ENCODE measurements at regions not wholly inside any gene's neighbourhood (a gene's known extent, or its start where the extent isn't known, plus 50 kb on each side); places are given as distances from the start of the nearest gene placed in this dataset.

DNA sequence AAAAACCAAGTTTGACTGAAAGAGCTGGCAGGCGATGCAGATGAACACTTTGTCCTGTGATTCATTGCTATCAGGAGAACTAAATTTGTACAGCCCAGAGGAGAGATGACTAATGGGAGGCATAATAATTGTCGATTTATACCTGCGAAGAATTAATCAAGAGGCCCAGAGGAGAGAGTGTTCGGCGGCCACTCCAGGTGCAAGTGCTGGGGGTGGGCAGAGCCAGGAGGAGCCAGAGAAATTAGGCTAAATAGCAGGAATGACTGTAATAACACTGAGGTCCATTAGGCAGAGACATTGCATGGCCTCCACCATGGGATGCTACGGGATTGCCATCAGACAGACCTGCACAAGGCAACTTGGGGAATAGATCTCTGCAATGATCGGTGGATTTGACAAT, 107.7 kb upstream of the UQCRFS1 start:
- TF ChIP-seq, protein P1, sequence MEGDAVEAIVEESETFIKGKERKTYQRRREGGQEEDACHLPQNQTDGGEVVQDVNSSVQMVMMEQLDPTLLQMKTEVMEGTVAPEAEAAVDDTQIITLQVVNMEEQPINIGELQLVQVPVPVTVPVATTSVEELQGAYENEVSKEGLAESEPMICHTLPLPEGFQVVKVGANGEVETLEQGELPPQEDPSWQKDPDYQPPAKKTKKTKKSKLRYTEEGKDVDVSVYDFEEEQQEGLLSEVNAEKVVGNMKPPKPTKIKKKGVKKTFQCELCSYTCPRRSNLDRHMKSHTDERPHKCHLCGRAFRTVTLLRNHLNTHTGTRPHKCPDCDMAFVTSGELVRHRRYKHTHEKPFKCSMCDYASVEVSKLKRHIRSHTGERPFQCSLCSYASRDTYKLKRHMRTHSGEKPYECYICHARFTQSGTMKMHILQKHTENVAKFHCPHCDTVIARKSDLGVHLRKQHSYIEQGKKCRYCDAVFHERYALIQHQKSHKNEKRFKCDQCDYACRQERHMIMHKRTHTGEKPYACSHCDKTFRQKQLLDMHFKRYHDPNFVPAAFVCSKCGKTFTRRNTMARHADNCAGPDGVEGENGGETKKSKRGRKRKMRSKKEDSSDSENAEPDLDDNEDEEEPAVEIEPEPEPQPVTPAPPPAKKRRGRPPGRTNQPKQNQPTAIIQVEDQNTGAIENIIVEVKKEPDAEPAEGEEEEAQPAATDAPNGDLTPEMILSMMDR (conservative IDR thresholded peaks at IDR 0.05; ENCODE audit: low read depth, low read length), result no peak
- no peak for DNase-seq (ENCODE audit: low read depth)
- no peak overlapping the region for H3K4me3 ChIP-seq (ENCODE audit: low read depth, low read length)

DNA sequence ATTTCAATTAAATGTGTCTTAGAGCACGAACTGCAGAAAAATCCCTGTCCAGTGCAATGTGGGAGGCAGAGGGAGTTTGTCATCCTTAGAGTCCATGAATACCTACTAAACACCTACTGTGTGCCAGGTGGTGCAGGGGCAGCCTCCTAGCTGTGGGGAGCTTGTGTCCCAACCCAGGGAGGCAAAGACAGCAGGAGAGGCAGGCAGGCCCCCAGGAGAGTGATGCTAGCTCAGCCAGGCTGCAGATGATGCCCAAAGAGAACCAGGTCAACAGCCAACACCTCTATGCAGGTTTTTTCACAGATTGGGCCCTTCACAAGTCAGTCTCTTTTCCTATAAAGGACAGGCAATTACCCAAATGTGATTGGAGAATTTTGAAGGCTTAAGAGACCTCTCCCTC, 108.2 kb upstream of the UQCRFS1 start:
- TF ChIP-seq, protein P1 (conservative IDR thresholded peaks at IDR 0.05; ENCODE audit: low read depth, low read length), result no peak
- no peak for DNase-seq (ENCODE audit: low read depth)

DNA sequence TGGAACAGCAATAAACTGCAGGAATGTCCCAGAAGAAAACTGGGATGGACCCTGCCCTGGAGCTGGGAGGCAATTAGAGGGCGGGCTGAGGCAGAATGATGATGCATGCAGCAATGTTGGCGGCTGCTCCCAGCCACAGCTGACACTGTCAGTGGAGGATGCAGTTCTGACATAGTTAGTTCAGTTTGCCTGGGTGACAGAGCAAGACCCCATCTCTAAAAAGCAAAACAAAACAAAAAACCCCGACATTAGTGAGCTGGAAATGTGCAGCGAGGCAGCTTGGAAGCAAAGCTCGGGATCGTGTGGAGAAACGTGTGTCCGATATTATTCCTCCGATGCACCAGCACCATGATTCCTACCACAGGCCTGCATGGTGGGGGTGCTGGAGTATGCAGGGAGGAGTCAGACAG, 110.1 kb upstream of the UQCRFS1 start:
- TF ChIP-seq, protein P1 (conservative IDR thresholded peaks at IDR 0.05; ENCODE audit: low read depth, low read length), result no peak
- no peak overlapping the region for H3K4me3 ChIP-seq (ENCODE audit: low read depth, low read length)
- no peak for DNase-seq (ENCODE audit: low read depth)

More for the DNA sequence above, 108.2 kb upstream of the UQCRFS1 start:
- H3K4me3 ChIP-seq (ENCODE audit: low read depth, low read length), result no peak overlapping the region

DNA sequence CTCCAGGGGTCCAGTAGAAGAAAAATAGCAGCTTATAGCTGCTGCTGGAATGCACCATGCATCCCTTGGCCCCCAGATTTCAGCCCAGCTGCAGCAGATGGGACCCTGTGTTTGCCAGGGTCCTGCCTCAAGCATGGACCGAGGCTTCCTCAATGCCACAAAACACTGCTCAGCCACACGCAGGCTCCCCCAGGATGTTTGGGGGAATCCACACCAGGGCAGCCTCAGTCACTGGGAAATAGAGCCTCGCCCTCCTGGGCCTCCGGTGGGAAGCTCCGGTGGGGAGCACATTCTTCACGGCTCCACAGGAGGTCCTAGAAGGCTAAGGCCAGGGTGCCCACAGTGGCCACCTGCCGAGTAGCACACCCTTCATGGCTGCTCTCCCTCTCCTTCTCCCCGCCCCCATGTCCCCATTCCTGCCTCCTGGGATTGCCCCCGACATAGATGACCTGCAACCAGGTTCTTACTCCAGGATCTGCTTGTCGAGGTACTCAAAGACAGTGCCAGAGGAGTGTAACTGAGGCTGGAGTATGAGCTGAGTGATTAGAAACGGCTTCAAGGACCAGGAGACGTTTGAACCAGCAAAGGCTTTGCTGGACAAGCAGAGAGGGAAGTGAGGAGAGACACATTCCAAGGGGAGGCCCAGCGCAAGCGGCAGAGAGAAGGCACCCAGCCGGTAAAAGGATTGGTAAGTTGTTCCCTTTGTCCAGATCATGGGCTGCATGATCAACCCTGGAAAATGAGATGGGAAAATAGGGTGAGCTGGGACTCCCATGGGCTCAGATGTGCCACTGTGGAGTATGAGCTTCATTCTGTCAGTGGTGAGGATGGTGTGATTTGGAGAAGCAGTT, 110.7 kb upstream of the UQCRFS1 start:
- no peak for DNase-seq (ENCODE audit: low read depth)
- TF ChIP-seq, protein P1 (conservative IDR thresholded peaks at IDR 0.05; ENCODE audit: low read depth, low read length), result no peak
- no peak overlapping the region for H3K4me3 ChIP-seq (ENCODE audit: low read depth, low read length)

DNA sequence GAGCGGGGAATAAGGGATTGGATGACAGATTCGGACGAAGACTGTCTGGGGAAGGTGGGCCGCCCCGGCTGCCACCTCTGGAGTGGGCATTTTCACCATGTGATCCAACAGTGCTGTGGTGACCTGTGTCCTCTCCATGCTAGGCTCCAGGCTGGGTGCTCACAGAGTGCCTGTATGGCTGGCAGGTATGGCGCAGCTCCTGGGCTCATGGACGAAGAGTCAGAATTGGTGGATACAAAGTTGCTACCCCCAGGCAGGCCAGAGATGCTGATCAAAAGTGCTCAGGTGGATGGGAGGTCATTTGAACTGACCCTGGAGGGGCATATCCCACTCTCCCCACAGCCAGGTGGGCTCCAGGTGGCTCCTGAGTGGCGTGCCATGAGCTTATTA, 111.3 kb upstream of the UQCRFS1 start:
- TF ChIP-seq, protein P1 (conservative IDR thresholded peaks at IDR 0.05; ENCODE audit: low read depth, low read length), result no peak
- H3K4me3 ChIP-seq (ENCODE audit: low read depth, low read length), result no peak overlapping the region
- DNase-seq (ENCODE audit: low read depth), result no peak

DNA sequence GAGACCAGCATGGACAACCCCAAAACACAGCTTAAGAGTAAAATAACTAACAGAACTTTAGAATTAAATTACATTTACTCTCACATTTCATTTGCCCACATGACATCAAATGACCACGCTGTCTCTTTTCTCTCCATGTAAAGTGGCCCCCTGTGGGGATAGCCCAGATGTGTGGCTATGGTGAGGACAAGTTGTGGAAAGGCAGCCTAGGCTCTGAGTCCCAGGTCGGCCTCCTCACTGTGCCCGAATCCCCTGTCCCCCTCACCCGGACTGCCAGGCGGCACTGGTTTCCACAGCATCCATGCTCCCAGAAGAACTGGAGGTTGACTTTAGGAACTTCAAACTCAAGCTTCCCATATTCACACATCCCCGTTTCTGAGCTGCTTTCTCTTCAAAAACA, 111.8 kb upstream of the UQCRFS1 start:
- no peak for DNase-seq (ENCODE audit: low read depth)
- TF ChIP-seq, protein P1 (conservative IDR thresholded peaks at IDR 0.05; ENCODE audit: low read depth, low read length), result no peak
- no peak overlapping the region for H3K4me3 ChIP-seq (ENCODE audit: low read depth, low read length)
